Inflammatory macrophage treated with lipopolysaccharide for 1 hour (primary cell): ENCODE measurements at regions not wholly inside any gene's neighbourhood (a gene's known extent, or its start where the extent isn't known, plus 50 kb on each side); places are given as distances from the start of the nearest gene placed in this dataset.
A peak's percentile ranks its signal among the peaks of the same experiment; 100 is the strongest.

Experiments used
- DNase-seq, 2 donors: peaks; one replicate each; pipeline ENCODE4 v3.0.0-alpha.2; 2020 to 2022

DNA sequence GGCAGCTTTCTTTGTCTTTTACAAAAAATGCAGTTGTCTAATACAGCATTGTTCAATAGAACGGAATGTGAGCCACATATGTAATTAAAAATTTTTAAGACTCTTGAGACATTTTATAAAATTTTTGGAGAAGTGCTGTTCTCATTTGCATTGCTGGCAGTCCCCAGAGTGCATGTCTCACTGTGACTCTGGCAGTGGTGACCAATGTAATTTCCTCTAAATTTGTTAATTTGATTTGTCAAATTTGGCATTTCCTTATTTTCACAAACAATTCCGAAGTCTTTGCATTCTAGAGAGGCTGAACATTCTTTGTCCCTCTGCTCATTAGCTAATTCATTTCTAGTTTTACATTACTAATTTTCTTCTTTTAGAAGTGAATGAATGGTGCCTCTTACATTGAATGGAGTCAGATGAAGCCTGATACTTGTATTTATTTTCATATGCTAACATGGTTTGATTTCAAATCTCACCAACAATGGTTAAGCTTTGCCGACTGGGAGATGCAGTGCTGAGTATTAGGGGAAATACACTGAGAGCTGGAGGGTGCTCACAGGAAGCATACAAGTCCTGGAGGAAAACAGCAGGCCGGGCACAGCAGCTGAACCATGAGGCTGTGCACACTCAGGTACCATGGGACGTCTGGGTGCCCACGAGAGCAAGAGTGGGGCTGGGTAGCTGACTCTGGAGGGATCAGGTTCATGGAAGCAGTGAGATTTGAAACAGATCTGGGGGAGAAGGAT, 68.5 kb upstream of the ARMC2 start:
- peak; percentile 96 to 99 for DNase-seq

DNA sequence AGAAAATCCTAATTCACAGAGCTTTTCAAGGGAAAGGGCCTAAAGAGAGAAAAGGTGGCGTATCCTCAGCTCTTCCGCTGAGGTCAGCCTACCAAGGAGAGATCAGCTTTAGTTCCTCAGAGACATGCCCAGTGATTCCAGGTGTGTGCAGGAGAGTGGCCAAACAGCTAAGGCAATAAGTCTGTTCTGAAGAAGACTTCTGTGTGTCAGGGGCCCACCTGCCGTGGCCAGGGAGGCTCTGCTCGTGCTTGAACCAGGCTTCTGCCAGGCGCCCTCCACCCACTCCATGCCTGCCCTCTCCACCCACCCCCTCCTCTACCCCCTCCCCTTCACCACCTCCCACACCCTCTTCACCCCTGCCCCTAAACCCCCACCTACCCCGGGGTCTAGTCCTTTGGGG, 67.4 kb upstream of the ARMC2 start:
- no peak for DNase-seq

DNA sequence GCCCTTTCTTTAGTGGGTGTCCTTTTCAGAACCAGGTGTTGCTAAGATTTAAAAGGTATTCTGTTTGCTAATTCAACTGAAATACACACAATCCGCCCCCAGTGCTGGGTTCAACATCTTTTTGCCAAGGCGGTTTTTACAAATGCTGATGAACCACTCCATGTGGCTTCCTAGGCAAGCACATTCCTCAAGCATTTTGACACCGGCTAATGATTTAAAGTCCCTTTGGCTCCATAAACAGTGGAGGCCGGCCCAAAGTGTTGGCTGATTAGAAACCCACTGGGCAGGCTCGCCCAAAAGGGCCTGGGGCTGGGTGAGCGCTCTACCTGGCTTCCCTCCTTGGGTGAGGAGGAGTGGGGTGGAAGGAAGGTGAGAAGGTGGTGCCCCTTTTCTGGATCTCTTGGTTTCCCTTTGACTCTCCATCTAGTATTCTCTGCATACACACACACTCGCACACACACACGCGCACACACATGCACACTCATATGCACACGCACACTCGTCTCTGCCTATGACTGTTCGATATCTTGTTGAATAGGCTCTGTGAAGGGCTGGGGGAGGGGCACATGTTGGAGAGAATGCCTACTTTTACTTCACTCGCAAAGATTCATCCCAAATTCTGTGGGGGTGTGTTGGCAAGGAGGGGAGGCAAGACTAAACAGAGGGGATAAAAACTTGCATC, 66.7 kb upstream of the ARMC2 start:
- DNase-seq, result no peak

DNA sequence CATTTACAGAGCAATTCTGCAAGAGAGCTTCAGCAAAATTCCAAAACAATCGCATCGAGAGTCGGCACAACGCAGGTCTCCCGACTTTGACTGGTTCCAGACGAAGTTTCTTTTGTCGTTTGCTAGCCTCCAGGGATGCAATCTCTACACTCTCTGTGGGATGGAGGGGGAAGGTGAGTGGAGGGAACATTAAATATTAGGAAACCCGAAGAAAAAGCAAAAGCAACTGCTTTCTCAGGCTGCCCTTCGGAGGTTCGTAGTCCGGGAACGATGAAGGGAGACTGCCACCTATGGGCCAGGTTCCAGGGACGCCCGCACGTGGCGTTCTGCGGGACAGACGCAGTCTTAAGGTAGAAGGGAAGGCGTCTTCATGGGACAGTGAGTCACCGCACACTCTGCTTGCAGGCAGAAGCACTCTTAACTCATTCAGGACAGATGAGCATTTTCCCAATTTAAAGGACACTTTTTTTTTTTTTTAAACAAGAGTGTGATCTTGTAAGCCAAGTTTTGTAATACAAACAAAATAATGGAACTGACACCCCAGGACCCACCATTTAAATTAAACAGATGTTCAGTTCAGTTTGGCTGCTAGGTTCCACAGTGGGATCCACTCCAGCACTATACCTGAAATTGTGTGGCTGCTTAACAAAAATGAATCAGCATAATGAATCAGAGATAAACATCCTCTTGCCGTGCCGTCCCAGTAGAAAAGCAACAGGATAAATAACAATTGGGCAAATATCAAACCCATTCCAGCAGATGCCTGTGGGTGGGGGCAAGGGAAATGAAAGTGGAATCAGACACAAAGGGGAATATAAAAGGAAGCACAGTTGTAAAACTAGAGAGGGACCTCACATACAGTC, 65.8 kb upstream of the ARMC2 start:
- peak; percentile 79 to 81 for DNase-seq

DNA sequence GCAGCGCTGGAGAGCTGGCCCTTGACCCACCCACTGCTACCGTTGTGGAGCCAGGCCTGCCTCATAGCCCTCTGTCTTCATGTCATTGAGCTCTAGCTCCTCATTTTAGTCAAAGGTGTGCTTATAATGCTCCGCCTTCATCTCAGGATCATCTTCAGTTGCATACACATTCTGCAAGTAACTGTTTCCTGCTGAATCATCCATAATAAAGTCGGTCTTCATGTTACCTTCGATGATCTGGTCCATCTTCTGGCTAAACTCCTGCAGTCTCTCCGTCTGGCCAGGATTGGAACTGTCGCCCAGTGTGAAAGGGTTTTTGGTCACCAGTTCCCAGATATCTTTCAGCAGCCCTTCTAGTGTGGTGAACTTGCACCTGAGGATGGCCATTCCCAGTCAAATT, 62.6 kb upstream of the ARMC2 start:
- DNase-seq, result no peak

DNA sequence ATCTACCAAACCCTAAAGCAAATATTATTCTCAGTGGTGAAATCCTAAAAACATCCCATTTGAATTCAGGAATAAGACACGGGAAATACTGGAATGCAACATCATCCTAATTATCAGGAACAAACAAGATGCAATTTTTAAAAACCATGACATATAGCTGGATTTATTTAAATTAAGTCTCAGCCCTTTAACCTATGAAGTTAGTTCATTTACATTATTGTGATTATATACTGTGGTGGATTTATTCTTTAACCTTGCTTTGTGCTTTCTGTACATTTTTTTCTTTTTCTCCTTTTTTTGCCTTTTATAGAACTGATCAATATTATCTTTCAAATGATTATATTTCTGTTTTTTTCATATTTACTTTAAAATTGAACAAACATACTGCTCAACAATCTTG, 59.8 kb upstream of the ARMC2 start:
- no peak for DNase-seq

DNA sequence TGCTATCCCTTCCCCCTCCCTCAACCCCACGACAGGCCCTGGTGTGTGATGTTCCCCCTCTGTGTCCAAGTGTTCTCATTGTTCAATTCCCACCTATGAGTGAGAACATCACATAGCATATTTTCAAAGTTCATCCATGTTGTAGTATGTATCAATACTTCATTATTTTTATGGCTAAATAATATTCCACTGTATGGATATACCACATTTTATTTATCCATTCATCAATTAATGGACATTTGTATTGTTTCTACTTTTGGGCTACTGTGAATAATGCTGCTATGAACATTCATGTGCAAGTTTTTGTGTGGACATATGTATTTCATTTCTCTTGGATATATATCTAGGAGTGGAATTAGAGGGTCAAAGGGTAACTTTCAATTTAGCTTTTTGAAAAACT, 58.7 kb upstream of the ARMC2 start:
- DNase-seq, result no peak

DNA sequence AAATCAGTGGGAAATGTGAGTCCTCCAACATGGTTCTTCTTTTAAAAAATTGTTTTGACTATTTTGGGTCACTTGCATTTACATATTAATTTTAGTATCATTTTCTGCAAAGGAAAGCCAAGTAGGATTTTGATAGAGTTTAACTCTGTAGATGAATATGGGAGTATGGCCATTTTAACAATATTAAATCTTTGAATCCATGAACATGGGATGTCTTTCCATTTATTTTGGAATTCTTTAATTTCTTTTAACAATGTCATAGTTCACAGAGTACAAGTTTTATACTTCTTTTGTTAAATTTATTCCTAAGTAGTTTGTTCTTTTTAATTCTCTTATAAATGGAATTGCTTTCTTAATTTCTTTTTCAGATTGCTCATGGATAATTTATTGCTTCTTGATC, 56.5 kb upstream of the ARMC2 start:
- no peak for DNase-seq

DNA sequence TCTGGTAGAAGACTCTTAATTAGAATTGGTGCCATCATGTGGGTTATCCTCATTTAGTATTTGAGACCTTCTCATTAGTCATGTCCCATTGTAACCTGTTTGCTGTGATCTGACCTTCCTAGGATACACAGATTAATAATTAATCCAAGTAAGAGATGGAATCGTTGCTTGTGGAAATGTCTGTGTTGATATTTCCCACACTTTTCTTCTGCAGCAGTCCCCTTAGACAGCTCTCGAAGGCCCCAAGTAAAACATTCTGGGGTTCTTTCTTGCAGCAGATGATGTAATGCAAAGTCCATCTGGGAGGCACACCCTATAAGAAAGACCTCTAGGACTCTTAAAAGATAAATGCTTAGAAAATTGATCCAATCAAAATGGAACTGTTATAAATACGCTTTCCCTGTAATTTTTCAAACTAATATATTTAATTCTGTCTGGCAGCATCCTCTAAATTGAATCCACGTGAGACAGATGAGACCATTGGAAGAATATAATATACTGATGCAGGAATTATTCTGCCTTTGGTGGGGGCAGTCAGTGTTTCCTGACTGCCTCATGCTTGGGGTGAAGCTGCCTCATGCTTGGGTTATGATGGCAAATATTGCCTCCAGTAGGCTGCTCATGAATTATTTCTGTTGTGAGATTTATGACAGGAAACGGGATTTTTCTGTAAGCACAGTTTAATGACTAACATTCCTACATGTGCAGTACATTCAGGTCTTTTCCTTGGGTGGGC, 54.5 kb upstream of the ARMC2 start:
- no peak for DNase-seq

DNA sequence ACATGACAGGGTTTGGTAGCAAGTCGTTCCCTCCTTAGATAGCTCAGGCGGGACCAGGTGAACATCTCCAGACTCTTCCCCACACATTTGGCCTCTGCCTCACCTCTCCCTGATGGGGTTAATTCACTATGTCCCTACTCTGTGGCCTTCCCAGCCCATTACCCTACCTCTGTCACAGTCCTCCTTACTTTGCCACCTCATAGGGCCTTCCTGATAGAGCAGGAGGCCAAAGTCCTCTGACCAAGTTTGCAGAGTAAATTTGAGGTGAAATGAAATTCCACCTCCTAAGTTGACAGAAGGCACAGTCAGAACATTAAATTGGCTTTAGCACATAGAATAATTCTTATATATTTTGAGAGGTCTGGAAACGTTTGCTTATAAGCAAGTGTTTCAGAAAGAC, 53.1 kb upstream of the ARMC2 start:
- DNase-seq, result no peak

DNA sequence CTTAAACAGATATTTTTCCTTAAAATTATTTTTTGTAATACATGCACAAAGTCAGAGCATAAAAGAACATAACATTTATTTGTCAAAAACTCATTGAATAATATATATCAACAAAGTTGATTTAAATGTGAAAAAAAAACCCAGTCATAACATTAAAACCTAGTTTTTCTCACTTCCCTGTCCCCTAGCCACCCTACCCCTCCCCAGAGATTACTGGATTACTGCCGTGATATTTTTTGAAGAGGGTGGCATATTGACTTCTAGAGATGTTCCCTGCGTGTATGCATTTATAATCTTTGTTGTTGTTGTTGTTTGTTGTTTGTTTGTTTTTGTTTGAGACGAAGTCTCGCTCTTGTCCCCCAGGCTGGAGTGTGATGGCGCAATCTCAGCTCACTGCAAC, 52.4 kb upstream of the ARMC2 start:
- no peak for DNase-seq

DNA sequence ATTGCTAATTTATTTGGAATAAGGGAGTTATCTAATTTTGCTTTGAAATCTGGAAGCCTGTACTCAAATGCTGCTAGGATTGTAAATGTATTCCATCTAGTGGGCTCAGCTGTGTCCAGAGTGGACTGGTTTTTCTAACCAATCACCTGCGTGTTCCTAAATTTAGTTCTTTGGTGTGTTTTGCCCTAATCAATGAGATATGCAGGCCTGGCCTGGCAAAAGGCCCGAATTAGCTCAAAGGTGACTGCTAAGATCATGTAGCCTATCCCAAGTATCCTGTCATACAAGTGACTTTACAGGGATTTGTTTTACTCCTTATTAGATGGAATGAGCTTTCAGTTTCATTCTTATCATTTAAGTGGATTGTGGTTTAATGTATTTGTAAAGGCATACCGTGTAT, 51.3 kb upstream of the ARMC2 start:
- DNase-seq, result no peak

DNA sequence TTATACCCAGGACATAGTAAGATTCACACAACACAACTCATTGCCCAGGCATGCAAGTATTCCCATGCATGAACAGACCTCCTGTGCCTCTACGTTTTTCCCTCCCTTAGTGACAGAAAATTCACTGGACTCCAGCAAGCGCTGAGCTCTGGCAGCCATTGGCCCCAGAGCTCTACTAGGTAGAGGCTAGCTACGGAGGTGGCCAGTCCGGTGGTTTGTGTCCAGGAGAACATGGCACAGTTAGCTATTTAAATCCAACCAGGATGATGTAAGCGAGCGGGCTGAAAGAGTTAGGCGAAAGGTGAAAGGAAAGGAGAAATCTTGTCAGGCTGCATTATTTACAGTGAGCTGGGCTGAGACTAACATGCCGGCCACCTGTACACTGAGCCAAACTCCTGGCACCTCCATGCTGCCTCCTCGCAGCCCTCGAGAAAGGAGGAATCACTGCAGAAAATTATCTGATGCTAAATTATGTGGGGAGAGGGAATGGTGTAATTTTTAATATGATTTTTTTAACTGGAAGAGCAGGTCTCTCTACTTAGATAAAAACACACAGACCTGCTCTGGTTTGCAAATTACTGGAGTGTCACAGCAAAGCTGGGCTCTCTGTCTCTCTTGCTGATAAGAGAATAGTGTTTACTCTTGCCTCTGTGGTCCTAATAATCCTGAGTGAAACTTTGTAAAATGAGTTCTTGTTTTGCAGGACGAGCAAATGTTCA, 50.1 kb upstream of the ARMC2 start:
- DNase-seq, result no peak
